SJSA1 (cell line): ENCODE measurements at regions not wholly inside any gene's neighbourhood (a gene's known extent, or its start where the extent isn't known, plus 50 kb on each side); places are given as distances from the start of the nearest gene placed in this dataset.

Source experiments
- DNase-seq, 2 experiments: peaks; one replicate each; pipeline ENCODE4 v3.0.0-alpha.2; 2015 to 2020; ENCODE audit warnings: low spot score in 2 of 2, low read depth in 1 of 2
- H3K27ac ChIP-seq: fragments of 250-450 bp; sonication (Bioruptor Pico); 2 replicates; pipeline ENCODE4 v1.5.1; 2020; ENCODE audit warnings: mild to moderate bottlenecking, moderate library complexity
- H3K27me3 ChIP-seq: fragments of 250-450 bp; sonication (Bioruptor Pico); replicated peaks from 2 replicates; pipeline ENCODE4 v1.5.1; 2020; ENCODE audit warnings: mild to moderate bottlenecking, moderate library complexity
- H3K36me3 ChIP-seq: fragments of 250-450 bp; sonication (Bioruptor Pico); 2 replicates; pipeline ENCODE4 v1.5.1; 2020; ENCODE audit warnings: mild to moderate bottlenecking
- H3K4me1 ChIP-seq: fragments of 250-450 bp; sonication (Bioruptor Pico); replicated peaks from 2 replicates; pipeline ENCODE4 v1.6.1; 2021; ENCODE audit warnings: mild to moderate bottlenecking
- H3K4me3 ChIP-seq: fragments of 250-450 bp; sonication (Bioruptor Pico); 2 replicates; pipeline ENCODE4 v1.5.1; 2020; ENCODE audit warnings: mild to moderate bottlenecking
- H3K9me3 ChIP-seq: fragments of 250-450 bp; sonication (Bioruptor Pico); replicated peaks from 2 replicates; pipeline ENCODE4 v1.5.1; 2020; ENCODE audit warnings: mild to moderate bottlenecking

DNA sequence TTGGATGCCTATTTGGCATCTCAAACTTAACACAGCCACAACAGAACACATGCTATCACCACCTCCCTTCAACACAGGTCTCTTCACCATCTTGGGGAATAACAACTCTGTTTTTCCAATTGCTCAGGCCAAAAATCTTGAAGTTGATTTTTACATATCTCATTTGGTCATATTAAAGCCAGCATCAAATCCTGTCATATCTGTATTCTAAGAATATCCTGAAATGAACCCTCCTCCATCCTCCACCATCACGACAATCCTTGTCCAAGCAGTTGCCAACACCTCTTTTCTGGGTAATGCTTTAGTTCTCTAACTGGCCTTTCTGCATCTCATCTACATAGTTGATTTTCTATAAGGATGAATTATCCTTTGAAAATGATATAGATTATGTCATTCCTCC is 168.7 kb downstream of the GPR37 start:
- Histone ChIP-seq H3K27me3 (no peaks in the 10 kb centered on the region), H3K9me3 (no peaks in the 10 kb centered on the region), H3K4me1 (no peaks in the 10 kb centered on the region), H3K27ac (no peak overlapping the region), H3K36me3 (no peaks in the 10 kb centered on the region), H3K4me3 (no peak overlapping the region)
- DNase-seq = no peak

DNA sequence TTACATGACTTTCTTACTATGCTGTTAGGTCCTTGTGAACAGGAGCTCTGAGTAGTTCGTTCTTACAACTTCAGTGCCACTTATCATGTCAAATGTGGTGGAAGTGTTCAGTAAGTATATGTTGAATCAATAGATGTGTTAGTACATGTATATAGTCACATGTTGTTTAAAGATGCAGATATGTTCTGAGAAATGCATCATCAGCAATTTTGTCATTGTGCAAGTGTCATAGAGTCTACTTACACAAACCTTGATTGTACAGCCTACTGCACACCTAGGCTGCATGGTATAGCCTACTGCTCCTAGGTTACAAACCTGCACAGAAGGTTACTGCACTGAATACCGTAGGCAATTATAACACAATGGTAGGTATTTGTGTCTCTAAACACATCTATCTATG is 174.8 kb downstream of the GPR37 start:
- Histone ChIP-seq H3K9me3 (no peaks in the 10 kb centered on the region), H3K27me3 (no peaks in the 10 kb centered on the region), H3K4me1 (no peaks in the 10 kb centered on the region), H3K27ac (no peak overlapping the region), H3K4me3 (no peak overlapping the region), H3K36me3 (no peaks in the 10 kb centered on the region)
- DNase-seq = no peak

DNA sequence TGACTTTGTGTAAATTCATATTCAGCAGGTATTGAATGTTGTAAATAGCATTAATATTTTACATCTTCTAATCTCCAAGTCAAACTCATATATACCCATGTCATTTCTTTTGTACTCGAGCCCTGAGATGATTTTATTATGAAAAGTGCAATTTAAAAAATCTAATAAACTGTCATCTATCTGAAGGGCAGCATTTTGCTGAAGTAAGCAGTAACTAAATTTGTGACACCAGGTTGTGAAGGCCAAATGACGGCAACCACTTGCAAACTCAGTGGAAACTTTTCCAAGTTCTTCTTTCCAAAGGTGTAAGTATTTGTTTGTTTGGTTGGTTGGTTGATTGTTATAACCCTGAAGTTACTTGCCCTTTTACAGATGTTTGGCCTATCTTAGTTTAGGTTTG is 188.3 kb downstream of the GPR37 start:
- no peaks in the 10 kb centered on the region for H3K36me3 ChIP-seq
- no peak for DNase-seq
- no peaks in the 10 kb centered on the region for H3K9me3 ChIP-seq
- H3K4me3 ChIP-seq = no peak overlapping the region
- H3K4me1 ChIP-seq = no peaks in the 10 kb centered on the region
- H3K27ac ChIP-seq = no peak overlapping the region
- H3K27me3 ChIP-seq = no peaks in the 10 kb centered on the region

DNA sequence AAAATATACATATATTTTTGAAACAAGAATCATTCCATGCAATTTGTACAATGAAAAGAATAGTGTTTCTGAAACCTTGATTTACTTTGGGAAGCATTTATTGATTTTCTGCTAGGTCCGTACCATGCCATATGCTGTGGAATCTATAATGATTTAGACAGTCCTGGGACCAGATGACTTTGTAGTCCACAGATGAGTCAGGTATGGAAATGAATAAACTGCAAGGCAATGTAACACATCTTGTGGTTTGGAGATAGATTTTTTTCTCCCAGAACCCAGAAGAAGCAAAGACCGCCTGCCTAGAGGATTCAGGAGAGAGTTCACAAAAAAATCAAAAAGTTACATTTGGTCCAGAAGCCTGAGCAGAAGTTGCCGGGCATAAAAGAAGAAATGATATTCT is 190.4 kb downstream of the GPR37 start:
- Histone ChIP-seq H3K4me3 (no peak overlapping the region), H3K27me3 (no peaks in the 10 kb centered on the region), H3K4me1 (no peaks in the 10 kb centered on the region), H3K9me3 (no peaks in the 10 kb centered on the region), H3K36me3 (no peaks in the 10 kb centered on the region), H3K27ac (no peak overlapping the region)
- no peak for DNase-seq

DNA sequence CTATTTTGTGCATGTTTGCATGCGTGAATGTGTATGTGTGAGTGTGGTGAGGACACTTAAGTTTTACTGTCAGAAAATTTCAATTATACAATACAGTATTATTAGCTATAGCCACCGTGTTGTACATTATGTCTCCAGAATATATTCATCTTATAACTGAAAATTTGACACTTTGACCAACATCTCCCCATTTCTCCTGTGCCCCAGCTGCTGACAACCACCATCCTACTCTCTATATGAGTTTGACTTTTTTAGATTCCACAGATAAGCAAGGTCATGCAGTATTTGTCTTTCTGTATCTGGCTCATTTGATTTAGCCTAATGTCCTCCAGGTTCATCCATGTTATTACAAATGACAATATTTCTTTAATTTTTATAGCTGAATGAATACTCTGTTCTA is 195.0 kb downstream of the GPR37 start:
- DNase-seq = no peak
- Histone ChIP-seq H3K4me1 (no peaks in the 10 kb centered on the region), H3K27ac (no peak overlapping the region), H3K9me3 (no peaks in the 10 kb centered on the region), H3K4me3 (no peak overlapping the region), H3K36me3 (no peaks in the 10 kb centered on the region), H3K27me3 (no peaks in the 10 kb centered on the region)

DNA sequence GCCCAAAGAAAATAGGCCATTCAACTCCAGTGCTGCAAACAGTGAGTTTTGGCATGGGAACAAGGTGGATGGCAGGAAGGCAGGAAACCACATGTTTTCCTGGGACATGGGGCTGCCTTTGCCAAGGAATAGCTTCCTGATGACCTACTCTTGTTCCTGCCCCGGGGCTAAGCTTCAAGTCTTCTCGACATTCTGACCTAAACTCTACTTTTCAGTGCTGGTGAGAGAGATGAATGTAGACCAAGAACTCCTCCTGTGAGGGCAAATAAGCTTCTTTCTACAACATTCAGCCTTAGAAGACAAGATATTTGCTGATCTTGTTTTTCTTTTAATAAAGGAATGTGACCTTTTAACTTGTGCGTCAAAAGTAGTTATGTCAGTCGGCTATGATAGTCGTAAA is 199.0 kb downstream of the GPR37 start:
- Histone ChIP-seq H3K9me3 (no peaks in the 10 kb centered on the region), H3K36me3 (no peaks in the 10 kb centered on the region), H3K27me3 (no peaks in the 10 kb centered on the region), H3K4me1 (no peaks in the 10 kb centered on the region), H3K27ac (no peak overlapping the region), H3K4me3 (no peak overlapping the region)
- DNase-seq = no peak

DNA sequence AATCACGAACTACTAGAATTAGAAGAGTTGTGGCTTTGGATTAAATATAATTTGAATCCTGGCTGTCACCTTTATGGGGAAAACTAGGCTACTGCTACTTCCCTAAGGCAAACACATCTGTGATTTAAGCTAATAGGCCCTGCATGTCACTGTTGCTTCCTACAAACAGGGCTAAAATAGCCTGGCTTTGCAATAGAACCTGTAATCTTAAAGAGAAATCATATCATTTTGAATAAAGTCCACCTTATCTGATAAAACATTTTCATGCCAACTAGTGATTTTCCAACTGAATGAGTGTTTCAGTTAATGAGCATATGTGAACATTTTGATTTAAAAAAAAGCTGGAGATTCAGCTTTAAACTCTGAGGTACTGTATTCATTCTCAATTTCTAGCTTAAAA is 208.0 kb downstream of the GPR37 start:
- H3K4me1 ChIP-seq = no peaks in the 10 kb centered on the region
- H3K36me3 ChIP-seq = no peaks in the 10 kb centered on the region
- no peak overlapping the region for H3K4me3 ChIP-seq
- no peaks in the 10 kb centered on the region for H3K9me3 ChIP-seq
- no peak overlapping the region for H3K27ac ChIP-seq
- H3K27me3 ChIP-seq = no peaks in the 10 kb centered on the region
- no peak for DNase-seq

DNA sequence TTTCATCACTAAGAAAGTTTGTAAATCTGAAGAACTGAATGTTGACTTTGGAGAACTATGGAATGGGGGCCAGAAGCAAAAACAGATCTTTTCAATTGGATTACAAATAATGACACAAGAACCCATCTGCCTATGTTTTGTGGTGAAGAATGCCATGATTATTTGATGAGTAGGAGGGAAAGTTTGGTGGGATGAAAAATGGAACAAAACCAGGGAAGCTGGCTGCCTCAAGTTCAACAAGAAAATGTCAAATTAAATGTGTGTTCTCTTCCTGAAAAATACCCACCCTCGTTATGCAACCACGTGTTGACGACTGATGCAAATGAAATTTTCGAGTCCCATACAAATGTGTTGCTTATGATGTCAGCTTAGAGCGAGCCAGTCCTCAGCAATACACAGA is 208.5 kb downstream of the GPR37 start:
- H3K9me3 ChIP-seq = no peaks in the 10 kb centered on the region
- DNase-seq = no peak
- H3K36me3 ChIP-seq = no peaks in the 10 kb centered on the region
- H3K4me3 ChIP-seq = no peak overlapping the region
- H3K27ac ChIP-seq = no peak overlapping the region
- H3K27me3 ChIP-seq = no peaks in the 10 kb centered on the region
- H3K4me1 ChIP-seq = no peaks in the 10 kb centered on the region

DNA sequence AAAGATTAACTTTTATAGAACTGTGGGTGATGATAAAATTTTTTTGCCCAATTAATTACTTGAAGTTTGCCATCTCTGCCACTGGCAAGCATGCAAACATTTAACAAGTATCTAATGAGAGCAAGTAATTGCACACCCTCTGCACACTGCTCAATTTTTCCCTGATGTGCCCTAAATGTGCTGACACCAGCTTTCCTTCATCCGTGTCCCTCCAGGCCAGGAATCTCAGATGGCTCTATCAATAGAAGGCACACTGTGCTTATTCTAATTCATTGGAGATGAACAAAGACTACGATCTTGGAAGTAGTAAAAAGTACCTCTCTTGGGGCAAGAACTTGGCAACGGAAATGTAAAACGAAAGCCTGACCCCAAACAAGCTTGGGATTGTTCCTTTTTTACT is 212.1 kb downstream of the GPR37 start:
- DNase-seq = no peak
- Histone ChIP-seq H3K4me1 (no peaks in the 10 kb centered on the region), H3K36me3 (no peaks in the 10 kb centered on the region), H3K27ac (no peak overlapping the region), H3K4me3 (no peak overlapping the region), H3K27me3 (no peaks in the 10 kb centered on the region), H3K9me3 (no peaks in the 10 kb centered on the region)

DNA sequence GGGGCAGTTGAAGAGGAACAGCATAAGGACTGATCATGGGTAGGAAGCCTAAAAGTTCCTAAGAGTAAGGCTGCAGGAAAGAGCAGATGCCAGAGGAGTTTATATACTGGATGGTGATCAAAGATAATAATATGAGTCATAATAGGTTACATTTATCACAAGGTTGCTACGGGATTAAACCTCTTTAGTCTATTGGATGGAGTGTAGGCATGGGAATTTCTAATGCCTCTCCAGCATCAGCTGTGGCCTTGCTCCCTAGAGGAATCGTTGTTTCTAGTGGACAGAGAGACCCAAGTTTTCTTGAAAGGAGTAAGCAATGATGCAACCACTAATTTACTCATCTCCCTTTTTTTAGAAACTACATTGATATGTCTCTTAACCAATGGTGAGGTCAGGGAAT is 213.4 kb downstream of the GPR37 start:
- no peak overlapping the region for H3K4me3 ChIP-seq
- no peaks in the 10 kb centered on the region for H3K9me3 ChIP-seq
- no peak for DNase-seq
- H3K27me3 ChIP-seq = no peaks in the 10 kb centered on the region
- H3K4me1 ChIP-seq = no peaks in the 10 kb centered on the region
- H3K27ac ChIP-seq = no peak overlapping the region
- no peaks in the 10 kb centered on the region for H3K36me3 ChIP-seq

DNA sequence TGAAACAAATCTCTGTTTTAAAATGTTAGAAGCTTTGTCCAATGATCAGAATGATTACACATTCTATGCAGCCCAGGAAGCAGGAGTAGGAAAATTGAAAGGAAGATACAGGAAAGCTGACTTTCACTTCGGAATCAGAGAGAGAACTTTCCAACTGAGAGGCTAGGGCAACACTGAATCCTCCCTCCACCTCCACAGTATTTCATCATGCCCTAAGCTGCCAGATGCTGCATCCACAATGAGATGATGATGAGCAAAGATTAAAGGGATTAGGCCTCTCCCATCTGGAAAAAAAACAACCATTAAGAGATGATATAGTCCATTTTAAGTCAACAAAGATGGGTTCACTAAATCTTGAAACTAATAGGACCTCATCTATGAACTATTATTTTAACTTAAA is 215.6 kb downstream of the GPR37 start:
- Histone ChIP-seq H3K9me3 (no peaks in the 10 kb centered on the region), H3K4me3 (no peak overlapping the region), H3K4me1 (no peaks in the 10 kb centered on the region), H3K27me3 (no peaks in the 10 kb centered on the region), H3K36me3 (no peaks in the 10 kb centered on the region), H3K27ac (no peak overlapping the region)
- DNase-seq = no peak

DNA sequence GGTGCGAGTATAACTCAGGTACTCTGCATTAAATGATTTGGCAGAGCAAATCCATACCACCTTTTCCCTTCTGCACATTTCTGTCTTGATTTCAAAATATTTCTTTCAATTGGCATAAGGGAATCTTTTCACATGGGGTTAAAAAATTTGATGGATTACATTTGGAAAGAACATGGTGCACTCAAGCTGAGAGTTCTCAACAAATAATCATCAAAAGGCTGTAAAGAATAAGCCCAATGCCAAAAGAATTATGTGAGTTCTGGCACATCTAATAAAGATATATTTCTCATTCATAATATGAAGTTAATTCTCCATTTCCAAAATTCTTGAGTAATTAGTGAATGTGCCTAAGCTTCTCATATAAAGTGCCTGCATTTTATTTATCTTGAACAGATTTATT is 223.1 kb downstream of the GPR37 start:
- Histone ChIP-seq H3K36me3 (no peaks in the 10 kb centered on the region), H3K4me3 (no peak overlapping the region), H3K27ac (no peak overlapping the region), H3K27me3 (no peaks in the 10 kb centered on the region), H3K9me3 (no peaks in the 10 kb centered on the region), H3K4me1 (no peaks in the 10 kb centered on the region)
- no peak for DNase-seq

DNA sequence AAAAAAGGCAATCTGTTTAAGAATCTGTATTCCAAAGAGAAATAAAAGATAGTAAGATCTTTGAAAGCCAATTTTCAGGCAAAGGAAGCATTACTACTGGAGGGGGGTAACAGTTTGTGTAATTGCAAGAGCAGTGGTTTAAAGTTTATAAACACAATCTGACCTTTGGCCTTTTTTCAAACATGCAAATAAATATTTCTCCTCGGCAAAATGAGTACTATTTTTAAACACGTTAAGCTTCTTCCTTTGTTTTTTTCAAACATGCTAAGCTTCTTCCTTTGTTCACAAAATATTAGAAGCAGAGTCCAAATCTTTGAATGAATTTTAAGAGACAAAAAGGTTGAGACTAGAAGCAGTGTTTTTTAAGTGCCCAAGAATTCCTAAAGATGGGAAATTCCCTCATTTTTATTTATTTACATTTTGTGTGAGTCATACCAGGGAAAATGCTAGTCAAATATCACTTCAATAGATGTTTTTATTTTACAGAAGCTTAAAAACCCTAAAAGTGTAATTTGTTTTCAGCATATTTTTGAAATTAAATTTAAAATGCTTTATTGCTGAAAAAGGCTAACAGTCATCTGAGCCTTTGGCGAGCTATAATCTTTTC is 229.3 kb downstream of the GPR37 start:
- DNase-seq = peak in 1 of 2 experiments; percentile 75
- Histone ChIP-seq H3K9me3 (no peaks in the 10 kb centered on the region), H3K4me1 (peaks cover 19% of the 10 kb centered on the region), H3K36me3 (no peaks in the 10 kb centered on the region), H3K27ac (peak overlapping the region; percentile 8; the same call in 1 of the 2 replicates), H3K27me3 (no peaks in the 10 kb centered on the region), H3K4me3 (no peak overlapping the region)

DNA sequence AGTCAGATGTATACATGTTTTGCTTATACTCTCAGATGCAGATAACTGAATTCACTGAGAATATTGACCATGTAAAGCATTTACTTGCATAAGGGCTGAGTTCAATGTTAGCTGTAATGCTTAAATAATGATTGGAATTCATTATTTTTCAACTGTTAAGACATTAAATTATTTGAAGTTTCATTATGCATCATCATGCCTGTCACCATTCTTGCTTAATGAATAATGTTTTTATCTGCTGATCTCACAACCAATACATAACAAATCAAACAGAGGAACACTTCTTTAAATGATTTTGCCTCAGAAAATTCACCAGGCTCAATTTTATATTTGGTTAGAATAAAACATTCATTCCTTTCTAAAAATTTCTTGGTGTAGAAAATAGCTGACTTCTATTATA is 233.4 kb downstream of the GPR37 start:
- Histone ChIP-seq H3K27ac (no peak overlapping the region), H3K36me3 (no peaks in the 10 kb centered on the region), H3K9me3 (no peaks in the 10 kb centered on the region), H3K27me3 (no peaks in the 10 kb centered on the region), H3K4me1 (peaks cover 19% of the 10 kb centered on the region), H3K4me3 (no peak overlapping the region)
- DNase-seq = no peak

DNA sequence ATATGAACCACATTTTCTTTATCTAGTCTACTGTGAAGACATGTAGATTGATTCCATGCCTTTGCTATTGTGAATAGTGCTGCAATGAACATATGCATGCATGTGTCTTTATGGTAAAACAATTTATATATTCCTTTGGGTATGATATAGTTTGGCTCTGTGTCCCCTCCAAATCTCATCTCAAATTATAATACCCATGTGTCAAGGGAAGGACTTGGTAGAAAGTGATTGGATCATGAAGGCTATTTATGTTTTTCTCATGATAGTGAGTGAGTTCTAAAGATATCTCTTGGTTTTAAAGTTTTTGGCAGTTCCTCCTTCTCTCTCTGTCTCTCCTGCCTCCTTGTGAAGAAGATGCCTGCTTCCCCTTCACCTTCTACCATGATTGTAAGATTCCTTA is 248.7 kb downstream of the GPR37 start:
- H3K9me3 ChIP-seq = no peaks in the 10 kb centered on the region
- no peaks in the 10 kb centered on the region for H3K4me1 ChIP-seq
- no peak for DNase-seq
- no peaks in the 10 kb centered on the region for H3K27me3 ChIP-seq
- no peaks in the 10 kb centered on the region for H3K36me3 ChIP-seq
- no peak overlapping the region for H3K4me3 ChIP-seq
- no peak overlapping the region for H3K27ac ChIP-seq
